H1 (cell line): ENCODE measurements at regions not wholly inside any gene's neighbourhood (a gene's known extent, or its start where the extent isn't known, plus 50 kb on each side); places are given as distances from the start of the nearest gene placed in this dataset.

ENCODE experiments used
- CTCF ChIA-PET: fragments of 300-600 bp; sonication (Branson Sonifier 250); formaldehyde crosslinking; loops from one replicate; lab custom pipeline; 2021; ENCODE audit not compliant: partially characterized antibody; lab: Charles Lee
- POLR2A ChIA-PET: fragments of 300-600 bp; sonication (Branson Sonifier 250); formaldehyde crosslinking; loops from one replicate; lab custom pipeline; 2021; ENCODE audit warnings: inconsistent platforms; ENCODE audit not compliant: partially characterized antibody; lab: Charles Lee
- DNase-seq, 2 experiments: peaks; one replicate each; pipeline versions ENCODE4 v3.0.0 to v3.0.0-alpha.2; 2010 to 2022; ENCODE audit warnings: low spot score in 2 of 2, low read depth in 1 of 2, mixed read lengths in 1 of 2
- FAIRE-seq: peaks from 2 replicates; lab custom pipeline; 2011; peaks lifted over from hg19 to GRCh38; lab: Jason Lieb, UNC
- H2AFZ ChIP-seq: 2 replicates; pipeline ENCODE4 v1.8.1; 2012; ENCODE audit warnings: low read length, inconsistent platforms
- H2AK5ac ChIP-seq: 2 replicates; pipeline ENCODE4 v1.6.1; 2013; ENCODE audit warnings: low read depth, low read length
- H2BK120ac ChIP-seq: replicated peaks from 2 replicates; pipeline ENCODE3; 2013; ENCODE audit warnings: low read depth, low read length, inconsistent platforms
- H2BK12ac ChIP-seq: 2 replicates; pipeline ENCODE4 v1.6.1; 2013; ENCODE audit warnings: low read depth, low read length
- H2BK15ac ChIP-seq: 2 replicates; pipeline ENCODE4 v1.6.1; 2013; ENCODE audit warnings: low read length
- H2BK20ac ChIP-seq: 2 replicates; pipeline ENCODE4 v1.6.1; 2013; ENCODE audit warnings: low read length
- H2BK5ac ChIP-seq: 2 replicates; pipeline ENCODE4 v1.6.1; 2013; ENCODE audit warnings: low read depth, low read length
- H3K14ac ChIP-seq: 2 replicates; pipeline ENCODE4 v1.6.1; 2013; ENCODE audit warnings: inconsistent platforms; ENCODE audit not compliant: insufficient read length
- H3K18ac ChIP-seq: 2 replicates; pipeline ENCODE4 v1.6.1; 2013; ENCODE audit warnings: low read length; ENCODE audit errors: extremely low read depth
- H3K23ac ChIP-seq: 2 replicates; pipeline ENCODE4 v1.6.1; 2013; ENCODE audit warnings: inconsistent platforms; ENCODE audit not compliant: insufficient read length
- H3K23me2 ChIP-seq: 2 replicates; pipeline ENCODE4 v1.6.1; 2013; ENCODE audit warnings: low read depth, low read length
- H3K27ac ChIP-seq: 2 replicates; pipeline ENCODE4 v1.6.1; 2011; ENCODE audit warnings: low read depth, low read length, inconsistent platforms
- H3K27me3 ChIP-seq, 4 experiments: replicated peaks in 1 of 4; 1 replicate in 1 of 4; 2 replicates in 3 of 4; pipeline versions ENCODE4 v1.6.1 to v1.8.1; 2011 to 2013; ENCODE audit warnings: low read length in 3 of 4, mild to moderate bottlenecking in 3 of 4, inconsistent platforms in 2 of 4, mixed read lengths in 2 of 4, moderate library complexity in 1 of 4; ENCODE audit not compliant: control insufficient read depth in 3 of 4, insufficient read depth in 3 of 4; ENCODE audit errors: extremely low read depth in 1 of 4
- H3K36me3 ChIP-seq, 4 experiments: 2 replicates each; pipeline versions ENCODE4 v1.6.1 to v1.8.1; 2011 to 2013; ENCODE audit warnings: mild to moderate bottlenecking in 4 of 4, low read length in 3 of 4, moderate library complexity in 2 of 4, control low read depth in 1 of 4, inconsistent platforms in 1 of 4; ENCODE audit not compliant: insufficient read depth in 4 of 4, control insufficient read depth in 2 of 4
- H3K4ac ChIP-seq: replicated peaks from 2 replicates; pipeline ENCODE3; 2013; ENCODE audit warnings: low read length, low read depth, mixed read lengths, inconsistent platforms; ENCODE audit not compliant: insufficient read length
- H3K4me1 ChIP-seq, 4 experiments: replicated peaks in 1 of 4; 1 replicate in 1 of 4; 2 replicates in 3 of 4; pipeline versions ENCODE4 v1.6.1 to v1.8.1; 2011 to 2013; ENCODE audit warnings: low read length in 3 of 4, inconsistent platforms in 2 of 4, mixed read lengths in 1 of 4; ENCODE audit not compliant: insufficient read depth in 4 of 4, control insufficient read depth in 3 of 4
- H3K4me2 ChIP-seq, 2 experiments: 2 replicates each; pipeline versions ENCODE4 v1.6.1 to v1.8.1; 2011 to 2013; ENCODE audit warnings: low read depth in 2 of 2, low read length in 2 of 2, control low read depth in 1 of 2, inconsistent platforms in 1 of 2, mild to moderate bottlenecking in 1 of 2; ENCODE audit not compliant: insufficient read depth in 1 of 2
- H3K4me3 ChIP-seq, 4 experiments: fragments of 200-600, 300-600 bp in 1 of 4; sonication (generic), shearing (Covaris generic), sonication (Bioruptor Twin) in 1 of 4; 2 replicates each; pipeline versions ENCODE4 v1.5.1 to v1.8.1; 2011 to 2016; ENCODE audit warnings: low read length in 4 of 4, low read depth in 3 of 4, control low read depth in 2 of 4, inconsistent platforms in 2 of 4, mild to moderate bottlenecking in 2 of 4, mixed read lengths in 1 of 4, moderate library complexity in 1 of 4; ENCODE audit not compliant: insufficient read depth in 2 of 4; ENCODE audit errors: extremely low read depth in 1 of 4
- H3K56ac ChIP-seq: replicated peaks from 2 replicates; pipeline ENCODE3; 2013; ENCODE audit warnings: low read depth, mild to moderate bottlenecking, mixed read lengths, low read length, inconsistent platforms; ENCODE audit not compliant: insufficient read length
- H3K79me1 ChIP-seq: 2 replicates; pipeline ENCODE4 v1.6.1; 2013; ENCODE audit warnings: low read depth, low read length, control low read depth
- H3K79me2 ChIP-seq, 2 experiments: 2 replicates each; pipeline versions ENCODE4 v1.6.1 to v1.8.1; 2012 to 2013; ENCODE audit warnings: low read length in 2 of 2, mild to moderate bottlenecking in 2 of 2, inconsistent platforms in 1 of 2; ENCODE audit not compliant: insufficient read depth in 2 of 2, control insufficient read depth in 1 of 2
- H3K9ac ChIP-seq, 4 experiments: replicated peaks in 1 of 4; 1 replicate in 1 of 4; 2 replicates in 3 of 4; pipeline versions ENCODE4 v1.6.1 to v1.8.1; 2011 to 2013; ENCODE audit warnings: low read depth in 3 of 4, low read length in 3 of 4, control low read depth in 2 of 4, mild to moderate bottlenecking in 2 of 4, moderate library complexity in 2 of 4, inconsistent platforms in 1 of 4; ENCODE audit errors: extremely low read depth in 1 of 4
- H3K9me3 ChIP-seq, 2 experiments: 2 replicates each; pipeline versions ENCODE4 v1.6.1 to v1.8.1; 2012 to 2013; ENCODE audit warnings: mild to moderate bottlenecking in 2 of 2, moderate library complexity in 2 of 2, control low read depth in 1 of 2, inconsistent platforms in 1 of 2, low read depth in 1 of 2, low read length in 1 of 2, mixed read lengths in 1 of 2; ENCODE audit not compliant: insufficient read depth in 2 of 2
- H4K20me1 ChIP-seq, 2 experiments: replicated peaks in 1 of 2; 2 replicates each; pipeline versions ENCODE3 to v1.8.1; 2011 to 2013; ENCODE audit warnings: inconsistent platforms in 2 of 2, low read length in 2 of 2, mild to moderate bottlenecking in 1 of 2; ENCODE audit not compliant: insufficient read depth in 2 of 2, control insufficient read depth in 1 of 2
- H4K5ac ChIP-seq: 2 replicates; pipeline ENCODE4 v1.6.1; 2013; ENCODE audit warnings: low read length, low read depth, mixed read lengths, inconsistent platforms; ENCODE audit not compliant: insufficient read length
- H4K8ac ChIP-seq: 2 replicates; pipeline ENCODE4 v1.8.0; 2013; ENCODE audit warnings: mild to moderate bottlenecking, moderate library complexity, low read length, inconsistent platforms; ENCODE audit not compliant: insufficient read depth; ENCODE audit errors: extremely low read depth
- H4K91ac ChIP-seq: replicated peaks from 2 replicates; pipeline ENCODE3; 2013; ENCODE audit warnings: low read length, mixed read lengths, inconsistent platforms; ENCODE audit not compliant: insufficient read length
- CHD1 ChIP-seq: IDR thresholded peaks from 2 replicates; pipeline ENCODE4 v1.6.1; 2012; ENCODE audit warnings: low read depth, low read length, improper control_type of control experiment
- CHD2 ChIP-seq: IDR thresholded peaks from 2 replicates; pipeline ENCODE4 v1.6.1; 2012; ENCODE audit warnings: low read length, improper control_type of control experiment
- EZH2 ChIP-seq: fragments of 200-600 bp; sonication (generic); IDR thresholded peaks from 2 replicates; pipeline ENCODE4 v1.7.1; 2012; ENCODE audit warnings: low read depth, mild to moderate bottlenecking, moderate library complexity, low read length, inconsistent platforms; ENCODE audit not compliant: severe bottlenecking
- HDAC2 ChIP-seq, 2 experiments: fragments of 300-600 bp in 1 of 2; sonication (generic) in 1 of 2; IDR thresholded peaks; 2 replicates each; pipeline ENCODE4 v1.6.1; 2011 to 2012; ENCODE audit warnings: low read depth in 2 of 2, low read length in 2 of 2, mild to moderate bottlenecking in 2 of 2, moderate library complexity in 2 of 2, borderline replicate concordance in 1 of 2, inconsistent platforms in 1 of 2
- MAFK ChIP-seq: IDR thresholded peaks from 2 replicates; pipeline ENCODE4 v1.6.1; 2012; ENCODE audit warnings: low read depth, mild to moderate bottlenecking, improper control_type of control experiment, low read length
- NANOG ChIP-seq: IDR thresholded peaks from 2 replicates; pipeline ENCODE4 v1.6.1; 2011; ENCODE audit warnings: low read length, low read depth, mild to moderate bottlenecking, inconsistent platforms; ENCODE audit not compliant: insufficient read depth, poor library complexity, severe bottlenecking
- PHF8 ChIP-seq: fragments of 200-600 bp; sonication (generic); conservative IDR thresholded peaks from 2 replicates; pipeline ENCODE4 v1.7.1; 2012; ENCODE audit warnings: low read depth, mild to moderate bottlenecking, inconsistent platforms, low read length, moderate library complexity
- POLR2AphosphoS5 ChIP-seq: IDR thresholded peaks from 2 replicates; pipeline ENCODE4 v1.6.1; 2011; ENCODE audit warnings: low read depth, low read length
- RAD21 ChIP-seq, 2 experiments: IDR thresholded peaks in 1 of 2; conservative IDR thresholded peaks in 1 of 2; 2 replicates each; pipeline ENCODE4 v1.6.1; 2011; ENCODE audit warnings: low read depth in 2 of 2, low read length in 2 of 2, improper control_type of control experiment in 1 of 2, inconsistent platforms in 1 of 2, mild to moderate bottlenecking in 1 of 2, moderate library complexity in 1 of 2
- TAF7 ChIP-seq: optimal IDR thresholded peaks from 2 replicates; pipeline ENCODE3; 2011; ENCODE audit warnings: low read depth, mild to moderate bottlenecking, inconsistent platforms, low read length, moderate library complexity, borderline replicate concordance

GRCh38 chr6:113736978-113737377 lies 120.2 kb upstream of the MARCKS start:
- no peak overlapping the region for H4K91ac ChIP-seq
- H2BK15ac ChIP-seq = no peak overlapping the region
- H3K14ac ChIP-seq = no peak overlapping the region

More at GRCh38 chr6:113736978-113737377, 120.2 kb upstream of the MARCKS start:
- Histone ChIP-seq H2BK5ac (no peak overlapping the region), H4K5ac (no peak overlapping the region), H3K18ac (no peak overlapping the region), H3K23me2 (no peaks in the 10 kb centered on the region), H2AFZ (no peak overlapping the region), H3K23ac (no peak overlapping the region), H3K56ac (no peak overlapping the region), H3K36me3 (no peaks in the 10 kb centered on the region), H3K27ac (no peak overlapping the region)
- DNase-seq = no peak
- POLR2A ChIA-PET = no interaction called here
- TF ChIP-seq CHD1 (no peak), NANOG (no peak), CHD2 (no peak), EZH2 (no peak), TAF7 (no peak), MAFK (no peak), PHF8 (no peak), HDAC2 (IDR thresholded peaks at IDR 0.05; ENCODE audit: borderline replicate concordance in 1 of 2, low read depth in 2 of 2, low read length in 2 of 2) (no peak), RAD21 (IDR thresholded peaks at IDR 0.05 in 1 of 2, conservative IDR thresholded peaks at IDR 0.05 in 1 of 2; ENCODE audit: low read depth in 2 of 2, low read length in 2 of 2) (no peak), POLR2AphosphoS5 (no peak)
- TF ChIP-seq, all 59 proteins: peak for 0
- Histone ChIP-seq H3K79me2 (no peaks in the 10 kb centered on the region), H2BK12ac (no peak overlapping the region), H3K4ac (no peak overlapping the region), H2BK20ac (no peak overlapping the region), H4K20me1 (no peaks in the 10 kb centered on the region), H3K79me1 (no peaks in the 10 kb centered on the region), H3K27me3 (peaks cover 0 to 1% (median 0%) of the 10 kb centered on the region in 4 experiments; a peak in 1 of 7 replicates), H2AK5ac (no peak overlapping the region), H3K4me2 (no peak overlapping the region), H4K8ac (no peak overlapping the region), H3K9ac (no peak overlapping the region), H3K4me3 (no peak overlapping the region), H3K9me3 (no peaks in the 10 kb centered on the region), H3K4me1 (0 out of 7 replicates have a peak, but pooled peaks cover 0 to 2% (median 0%) of the 10 kb centered on the region in 4 experiments), H2BK120ac (no peak overlapping the region)
- CTCF ChIA-PET = interaction anchor here (1.0 to 2.1 kb wide), 2 partner anchors 11 to 20 kb away, joined by 4 read pairs; no protein-coding TSS in a partner anchor
- FAIRE-seq = no peak
